WTC11 (cell line): ENCODE measurements at regions not wholly inside any gene's neighbourhood (a gene's known extent, or its start where the extent isn't known, plus 50 kb on each side); places are given as distances from the start of the nearest gene placed in this dataset.

Experiments
- ATAC-seq: fragments of 200-7000 bp; cut with Tn5 transposase; 2 replicates; pipeline ENCODE4 v1.10.0; 2021; ENCODE audit warnings: mild to moderate bottlenecking, moderate library complexity
- CTCF ChIA-PET: fragments of 300-600 bp; sonication (Branson Sonifier 250); formaldehyde crosslinking; loops from one replicate; lab custom pipeline; 2021; ENCODE audit warnings: antibody characterized with exemption; lab: Charles Lee
- POLR2A ChIA-PET: fragments of 350-600 bp; sonication (Branson Sonifier 250); formaldehyde crosslinking; loops from one replicate; lab custom pipeline; 2021; ENCODE audit warnings: antibody characterized with exemption; lab: Charles Lee
- DNase-seq: peaks from one replicate; pipeline ENCODE4 v3.0.0; 2021; ENCODE audit warnings: low spot score
- H3K27ac Mint-ChIP-seq: 2 replicates; pipeline ENCODE4 v1.8.0; 2021; ENCODE audit warnings: mixed read lengths
- H3K27me3 Mint-ChIP-seq: 2 replicates; pipeline ENCODE4 v1.8.0; 2021; ENCODE audit warnings: low read depth, mild to moderate bottlenecking, moderate library complexity, mixed read lengths
- H3K36me3 Mint-ChIP-seq: 2 replicates; pipeline ENCODE4 v1.8.0; 2021; ENCODE audit warnings: mixed read lengths
- H3K4me1 Mint-ChIP-seq: 2 replicates; pipeline ENCODE4 v1.8.0; 2022; ENCODE audit warnings: mixed read lengths
- H3K4me3 Mint-ChIP-seq: 2 replicates; pipeline ENCODE4 v1.8.0; 2021; ENCODE audit warnings: mild to moderate bottlenecking, moderate library complexity, mixed read lengths
- H3K9me3 Mint-ChIP-seq: 2 replicates; pipeline ENCODE4 v1.8.0; 2021; ENCODE audit warnings: mixed read lengths
- CDX4 ChIP-seq: fragments of 250-450 bp; sonication (Bioruptor Pico); IDR thresholded peaks from 2 replicates; pipeline ENCODE4 v1.9.0; 2021; ENCODE audit warnings: moderate library complexity, mild to moderate bottlenecking, inconsistent platforms, borderline replicate concordance
- ERG ChIP-seq: fragments of 250-450 bp; sonication (Bioruptor Pico); IDR thresholded peaks from 2 replicates; pipeline ENCODE4 v1.8.0; 2021; ENCODE audit warnings: mild to moderate bottlenecking
- FOXK1 ChIP-seq: sonication (generic); formaldehyde crosslinking; IDR thresholded peaks from 2 replicates; pipeline ENCODE4 v1.8.0; 2022; ENCODE audit warnings: mild to moderate bottlenecking, moderate library complexity, missing genetic modification reagents
- GTF2I ChIP-seq: fragments of 250-450 bp; sonication (Bioruptor Pico); conservative IDR thresholded peaks from 2 replicates; pipeline ENCODE4 v1.4.0; 2021; ENCODE audit warnings: mild to moderate bottlenecking
- HMGA2 ChIP-seq: fragments of 250-450 bp; sonication (Bioruptor Pico); IDR thresholded peaks from 2 replicates; pipeline ENCODE4 v1.4.0; 2021; ENCODE audit warnings: mild to moderate bottlenecking, moderate library complexity
- JAZF1 ChIP-seq: fragments of 250-450 bp; sonication (Bioruptor Pico); IDR thresholded peaks from 2 replicates; pipeline ENCODE4 v1.9.0; 2021; ENCODE audit warnings: moderate library complexity, mild to moderate bottlenecking, inconsistent platforms
- MXD4 ChIP-seq: fragments of 250-450 bp; sonication (Bioruptor Pico); IDR thresholded peaks from 2 replicates; pipeline ENCODE4 v1.8.0; 2021; ENCODE audit warnings: mild to moderate bottlenecking, moderate library complexity, borderline replicate concordance
- MYBL2 ChIP-seq: sonication (generic); formaldehyde crosslinking; IDR thresholded peaks from 2 replicates; pipeline ENCODE4 v1.8.1; 2023; ENCODE audit warnings: mild to moderate bottlenecking, moderate library complexity, missing genetic modification reagents
- PRDM15 ChIP-seq: sonication (generic); formaldehyde crosslinking; IDR thresholded peaks from 2 replicates; pipeline ENCODE4 v1.8.0; 2022; ENCODE audit warnings: missing genetic modification reagents
- SMAD4 ChIP-seq: sonication (generic); formaldehyde crosslinking; IDR thresholded peaks from 2 replicates; pipeline ENCODE4 v1.8.0; 2022; ENCODE audit warnings: mild to moderate bottlenecking, missing genetic modification reagents
- ZNF121 ChIP-seq: sonication (generic); formaldehyde crosslinking; IDR thresholded peaks from 2 replicates; pipeline ENCODE4 v1.8.0; 2023; ENCODE audit warnings: missing genetic modification reagents
- ZNF317 ChIP-seq: sonication (generic); formaldehyde crosslinking; IDR thresholded peaks from 2 replicates; pipeline ENCODE4 v1.8.1; 2023; ENCODE audit warnings: low read depth, mild to moderate bottlenecking, moderate library complexity, missing genetic modification reagents, borderline replicate concordance
- TF ChIP-seq, protein P1 (sequence below): sonication (generic); formaldehyde crosslinking; IDR thresholded peaks from 2 replicates; pipeline ENCODE4 v1.8.1; 2023; ENCODE audit warnings: mild to moderate bottlenecking, missing genetic modification reagents
- TF ChIP-seq, protein P2 (sequence below): sonication (generic); formaldehyde crosslinking; conservative IDR thresholded peaks from 2 replicates; pipeline ENCODE4 v1.8.1; 2022; ENCODE audit warnings: mild to moderate bottlenecking, missing genetic modification reagents
- TF ChIP-seq, protein P3 (sequence below): sonication (generic); formaldehyde crosslinking; IDR thresholded peaks from 2 replicates; pipeline ENCODE4 v1.8.1; 2022; ENCODE audit warnings: low read depth, missing genetic modification reagents, borderline replicate concordance

DNA sequence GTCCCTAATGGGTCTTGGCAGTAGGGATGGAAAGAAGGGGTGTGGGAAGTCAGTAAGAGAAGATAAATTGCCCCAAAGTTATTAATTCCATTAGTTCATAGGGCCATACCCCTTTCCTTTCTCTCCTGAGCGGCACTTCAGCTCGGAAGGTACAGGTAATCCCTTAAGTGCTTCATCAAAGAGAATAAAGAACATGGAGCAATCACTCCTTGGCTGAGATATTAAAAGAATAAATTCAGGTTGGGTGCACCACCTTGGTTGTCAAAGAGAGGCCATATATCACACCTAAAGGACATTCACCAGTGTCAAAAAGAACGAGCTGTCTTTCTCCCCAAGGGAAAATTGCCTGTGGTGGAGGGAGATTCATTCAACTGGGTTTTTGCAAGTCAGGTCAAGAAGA is 87.5 kb downstream of the EDN3 start:
- peaks cover 15% of the 10 kb centered on the region for H3K4me1 Mint-ChIP-seq
- POLR2A ChIA-PET, result no interaction called here
- CTCF ChIA-PET, result interaction anchor here (2.0 kb wide), 1 partner anchor 16 kb away, joined by 9 read pairs; no protein-coding TSS in a partner anchor

More for the DNA sequence above, 87.5 kb downstream of the EDN3 start:
- no peak for ATAC-seq
- Mint-ChIP-seq H3K27ac (no peak overlapping the region), H3K4me3 (no peak overlapping the region), H3K36me3 (no peaks in the 10 kb centered on the region), H3K9me3 (peaks cover 5% of the 10 kb centered on the region), H3K27me3 (peaks cover 5% of the 10 kb centered on the region)
- DNase-seq, result no peak
- no peak for TF ChIP-seq ZNF121
- TF ChIP-seq, protein P1, sequence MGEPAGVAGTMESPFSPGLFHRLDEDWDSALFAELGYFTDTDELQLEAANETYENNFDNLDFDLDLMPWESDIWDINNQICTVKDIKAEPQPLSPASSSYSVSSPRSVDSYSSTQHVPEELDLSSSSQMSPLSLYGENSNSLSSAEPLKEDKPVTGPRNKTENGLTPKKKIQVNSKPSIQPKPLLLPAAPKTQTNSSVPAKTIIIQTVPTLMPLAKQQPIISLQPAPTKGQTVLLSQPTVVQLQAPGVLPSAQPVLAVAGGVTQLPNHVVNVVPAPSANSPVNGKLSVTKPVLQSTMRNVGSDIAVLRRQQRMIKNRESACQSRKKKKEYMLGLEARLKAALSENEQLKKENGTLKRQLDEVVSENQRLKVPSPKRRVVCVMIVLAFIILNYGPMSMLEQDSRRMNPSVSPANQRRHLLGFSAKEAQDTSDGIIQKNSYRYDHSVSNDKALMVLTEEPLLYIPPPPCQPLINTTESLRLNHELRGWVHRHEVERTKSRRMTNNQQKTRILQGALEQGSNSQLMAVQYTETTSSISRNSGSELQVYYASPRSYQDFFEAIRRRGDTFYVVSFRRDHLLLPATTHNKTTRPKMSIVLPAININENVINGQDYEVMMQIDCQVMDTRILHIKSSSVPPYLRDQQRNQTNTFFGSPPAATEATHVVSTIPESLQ, result no peak
- no peak for TF ChIP-seq SMAD4
- TF ChIP-seq ZNF317 (CRISPR knock-in tag), result no peak
- no peak for TF ChIP-seq CDX4 (CRISPR knock-in tag)
- TF ChIP-seq MXD4 (CRISPR knock-in tag), result no peak
- TF ChIP-seq GTF2I (CRISPR knock-in tag), result no peak
- no peak for TF ChIP-seq MYBL2 (CRISPR knock-in tag)
- no peak for TF ChIP-seq ERG (CRISPR knock-in tag)
- TF ChIP-seq PRDM15 (CRISPR knock-in tag), result no peak
- no peak for TF ChIP-seq JAZF1 (CRISPR knock-in tag)
- TF ChIP-seq, protein P2, sequence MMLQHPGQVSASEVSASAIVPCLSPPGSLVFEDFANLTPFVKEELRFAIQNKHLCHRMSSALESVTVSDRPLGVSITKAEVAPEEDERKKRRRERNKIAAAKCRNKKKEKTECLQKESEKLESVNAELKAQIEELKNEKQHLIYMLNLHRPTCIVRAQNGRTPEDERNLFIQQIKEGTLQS (CRISPR knock-in tag), result no peak
- no peak for TF ChIP-seq HMGA2
- TF ChIP-seq FOXK1 (CRISPR knock-in tag), result no peak
- TF ChIP-seq, protein P3, sequence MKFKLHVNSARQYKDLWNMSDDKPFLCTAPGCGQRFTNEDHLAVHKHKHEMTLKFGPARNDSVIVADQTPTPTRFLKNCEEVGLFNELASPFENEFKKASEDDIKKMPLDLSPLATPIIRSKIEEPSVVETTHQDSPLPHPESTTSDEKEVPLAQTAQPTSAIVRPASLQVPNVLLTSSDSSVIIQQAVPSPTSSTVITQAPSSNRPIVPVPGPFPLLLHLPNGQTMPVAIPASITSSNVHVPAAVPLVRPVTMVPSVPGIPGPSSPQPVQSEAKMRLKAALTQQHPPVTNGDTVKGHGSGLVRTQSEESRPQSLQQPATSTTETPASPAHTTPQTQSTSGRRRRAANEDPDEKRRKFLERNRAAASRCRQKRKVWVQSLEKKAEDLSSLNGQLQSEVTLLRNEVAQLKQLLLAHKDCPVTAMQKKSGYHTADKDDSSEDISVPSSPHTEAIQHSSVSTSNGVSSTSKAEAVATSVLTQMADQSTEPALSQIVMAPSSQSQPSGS (CRISPR knock-in tag), result no peak
